HG03064 (cell line): ENCODE measurements at regions not wholly inside any gene's neighbourhood (a gene's known extent, or its start where the extent isn't known, plus 50 kb on each side); places are given as distances from the start of the nearest gene placed in this dataset.
"Not testable (repeated sequence)": the region's sequence is repeated elsewhere in the genome, so short reads cannot be mapped to it uniquely, and the experiment has no call there.

Experiments
- ATAC-seq: cut with Tn5 transposase; IDR thresholded peaks from one replicate; pipeline ENCODE4 v1.9.1; 2021; ENCODE audit warnings: low read depth; ENCODE audit not compliant: unreplicated experiment

- not testable (repeated sequence) for ATAC-seq
Observed at GRCh38 chr6:58291319-58291718, 973.9 kb downstream of the PRIM2 start.

- not testable (repeated sequence) for ATAC-seq
Observed at GRCh38 chr6:58307901-58308300, 990.5 kb downstream of the PRIM2 start.

GRCh38 chr6:58332108-58332507 is 1014.7 kb downstream of the PRIM2 start:
- ATAC-seq: not testable (repeated sequence)

- not testable (repeated sequence) for ATAC-seq
Observed at GRCh38 chr6:58342287-58342686, 1024.9 kb downstream of the PRIM2 start.

GRCh38 chr6:58347534-58347933 is 1030.1 kb downstream of the PRIM2 start:
- not testable (repeated sequence) for ATAC-seq

- not testable (repeated sequence) for ATAC-seq
Observed at GRCh38 chr6:58351619-58352018, 1034.2 kb downstream of the PRIM2 start.

- ATAC-seq: not testable (repeated sequence)
Observed at GRCh38 chr6:58358452-58358851, 1041.0 kb downstream of the PRIM2 start.

- ATAC-seq: not testable (repeated sequence)
Observed at GRCh38 chr6:58365856-58366255, 1048.4 kb downstream of the PRIM2 start.

GRCh38 chr6:58406659-58407058 is 1089.2 kb downstream of the PRIM2 start:
- ATAC-seq: not testable (repeated sequence)

- ATAC-seq: no peak
Observed at GRCh38 chr6:58419321-58419720, 1101.9 kb downstream of the PRIM2 start.
